ENCODE measurements at regions not wholly inside any gene's neighbourhood (a gene's known extent, or its start where the extent isn't known, plus 50 kb on each side); places are given as distances from the start of the nearest gene placed in this dataset.

GRCh38 chr10:44651834-44652233, 259.3 kb upstream of the TMEM72 start:
- Histone ChIP-seq H3K4me2 (replicated peaks; ENCODE audit: extremely low read depth, low read length, poor library complexity, severe bottlenecking) (no peak overlapping the region), H3K9ac (ENCODE audit: insufficient read depth, low read length, poor library complexity, severe bottlenecking) (no peak overlapping the region), H3K9me3 (replicated peaks in 1 of 2; ENCODE audit: control insufficient read depth in 1 of 2, insufficient read depth in 1 of 2, low read length in 2 of 2) (no peaks in the 10 kb centered on the region), H3K4me1 (ENCODE audit: control insufficient read depth in 1 of 2, insufficient read depth in 2 of 2, low read length in 2 of 2) (no peaks in the 10 kb centered on the region), H3K27ac (ENCODE audit: low read depth in 1 of 2, low read length in 2 of 2) (no peak overlapping the region), H3K79me2 (ENCODE audit: insufficient read depth, low read length) (no peaks in the 10 kb centered on the region), H4K20me1 (ENCODE audit: insufficient read depth, low read length) (no peaks in the 10 kb centered on the region), H3K36me3 (replicated peaks in 1 of 2; ENCODE audit: control insufficient read depth in 1 of 2, insufficient read depth in 2 of 2, low read length in 2 of 2) (no peaks in the 10 kb centered on the region), H2AFZ (ENCODE audit: insufficient read depth, low read depth, low read length, poor library complexity, severe bottlenecking) (no peak overlapping the region), H3K27me3 (ENCODE audit: control insufficient read depth in 2 of 2, insufficient read depth in 2 of 2, low read length in 2 of 2) (no peaks in the 10 kb centered on the region), H3K4me3 (replicated peaks in 1 of 3; ENCODE audit: low read depth in 2 of 3, low read length in 3 of 3) (no peak overlapping the region)
- intact Hi-C loops (cut with micrococcal nuclease): no loop called here
- no CpG with 5 or more reads among the region's 4 CpGs for WGBS (ENCODE audit: insufficient coverage)
- no peaks in the 10 kb centered on the region for H3K36me3 Mint-ChIP-seq
- no peak overlapping the region for H3K4me3 Mint-ChIP-seq
- H3K27ac Mint-ChIP-seq: no peak overlapping the region
- DNase-seq: no peak
- peaks cover 0 to 3% (median 0%) of the 10 kb centered on the region in 7 donors for H3K9me3 Mint-ChIP-seq
- H3K27me3 Mint-ChIP-seq (ENCODE audit: low read depth in 3 of 3): peaks cover 0 to 4% (median 2%) of the 10 kb centered on the region in 3 donors
- TF ChIP-seq, protein P1, sequence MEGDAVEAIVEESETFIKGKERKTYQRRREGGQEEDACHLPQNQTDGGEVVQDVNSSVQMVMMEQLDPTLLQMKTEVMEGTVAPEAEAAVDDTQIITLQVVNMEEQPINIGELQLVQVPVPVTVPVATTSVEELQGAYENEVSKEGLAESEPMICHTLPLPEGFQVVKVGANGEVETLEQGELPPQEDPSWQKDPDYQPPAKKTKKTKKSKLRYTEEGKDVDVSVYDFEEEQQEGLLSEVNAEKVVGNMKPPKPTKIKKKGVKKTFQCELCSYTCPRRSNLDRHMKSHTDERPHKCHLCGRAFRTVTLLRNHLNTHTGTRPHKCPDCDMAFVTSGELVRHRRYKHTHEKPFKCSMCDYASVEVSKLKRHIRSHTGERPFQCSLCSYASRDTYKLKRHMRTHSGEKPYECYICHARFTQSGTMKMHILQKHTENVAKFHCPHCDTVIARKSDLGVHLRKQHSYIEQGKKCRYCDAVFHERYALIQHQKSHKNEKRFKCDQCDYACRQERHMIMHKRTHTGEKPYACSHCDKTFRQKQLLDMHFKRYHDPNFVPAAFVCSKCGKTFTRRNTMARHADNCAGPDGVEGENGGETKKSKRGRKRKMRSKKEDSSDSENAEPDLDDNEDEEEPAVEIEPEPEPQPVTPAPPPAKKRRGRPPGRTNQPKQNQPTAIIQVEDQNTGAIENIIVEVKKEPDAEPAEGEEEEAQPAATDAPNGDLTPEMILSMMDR (IDR thresholded peaks at IDR 0.05): no peak
- H3K4me1 Mint-ChIP-seq: no peaks in the 10 kb centered on the region

- no peak for DNase-seq
- Histone ChIP-seq H3K27ac (ENCODE audit: low read depth in 1 of 2, low read length in 2 of 2) (no peak overlapping the region), H3K9ac (ENCODE audit: insufficient read depth, low read length, poor library complexity, severe bottlenecking) (no peak overlapping the region), H3K27me3 (ENCODE audit: control insufficient read depth in 2 of 2, insufficient read depth in 2 of 2, low read length in 2 of 2) (no peaks in the 10 kb centered on the region), H2AFZ (ENCODE audit: insufficient read depth, low read depth, low read length, poor library complexity, severe bottlenecking) (no peak overlapping the region), H4K20me1 (ENCODE audit: insufficient read depth, low read length) (no peaks in the 10 kb centered on the region), H3K9me3 (replicated peaks in 1 of 2; ENCODE audit: control insufficient read depth in 1 of 2, insufficient read depth in 1 of 2, low read length in 2 of 2) (no peaks in the 10 kb centered on the region), H3K79me2 (ENCODE audit: insufficient read depth, low read length) (no peaks in the 10 kb centered on the region), H3K36me3 (replicated peaks in 1 of 2; ENCODE audit: control insufficient read depth in 1 of 2, insufficient read depth in 2 of 2, low read length in 2 of 2) (no peaks in the 10 kb centered on the region), H3K4me1 (ENCODE audit: control insufficient read depth in 1 of 2, insufficient read depth in 2 of 2, low read length in 2 of 2) (no peaks in the 10 kb centered on the region), H3K4me2 (replicated peaks; ENCODE audit: extremely low read depth, low read length, poor library complexity, severe bottlenecking) (no peak overlapping the region), H3K4me3 (replicated peaks in 1 of 3; ENCODE audit: low read depth in 2 of 3, low read length in 3 of 3) (no peak overlapping the region)
- Mint-ChIP-seq H3K36me3 (no peaks in the 10 kb centered on the region), H3K27ac (no peak overlapping the region), H3K4me3 (no peak overlapping the region), H3K9me3 (peaks cover 0 to 3% (median 0%) of the 10 kb centered on the region in 7 donors), H3K27me3 (ENCODE audit: low read depth in 3 of 3) (peaks cover 0 to 6% (median 4%) of the 10 kb centered on the region in 3 donors), H3K4me1 (no peaks in the 10 kb centered on the region)
- TF ChIP-seq, protein P1 (IDR thresholded peaks at IDR 0.05): no peak
- intact Hi-C loops (cut with micrococcal nuclease): no loop called here
- no CpG with 5 or more reads among the region's 3 CpGs for WGBS (ENCODE audit: insufficient coverage)
Observed at GRCh38 chr10:44659320-44659719, 251.8 kb upstream of the TMEM72 start.

All from CD14-positive monocyte (primary cell).